GM12891 (cell line): ENCODE measurements at regions not wholly inside any gene's neighbourhood (a gene's known extent, or its start where the extent isn't known, plus 50 kb on each side); places are given as distances from the start of the nearest gene placed in this dataset.
"Not testable (repeated sequence)": the region's sequence is repeated elsewhere in the genome, so short reads cannot be mapped to it uniquely, and the experiment has no call there.

Source experiments
- DNase-seq: peaks from one replicate; pipeline ENCODE4 v3.0.0; 2011; ENCODE audit warnings: low spot score; ENCODE audit not compliant: insufficient read length
- FAIRE-seq: peaks from 2 replicates; lab custom pipeline; 2011; peaks lifted over from hg19 to GRCh38; lab: Jason Lieb, UNC
- PAX5 ChIP-seq: IDR thresholded peaks from 2 replicates; pipeline ENCODE4 v1.6.1; 2011; ENCODE audit warnings: low read length, moderate library complexity, mild to moderate bottlenecking; ENCODE audit not compliant: insufficient read depth, severe bottlenecking
- POLR2A ChIP-seq: IDR thresholded peaks from 2 replicates; pipeline ENCODE4 v1.6.1; 2011; ENCODE audit warnings: low read depth, low read length, control low read depth
- POLR2AphosphoS5 ChIP-seq: IDR thresholded peaks from 2 replicates; pipeline ENCODE4 v1.6.1; 2011; ENCODE audit warnings: low read depth, low read length, control low read depth
- POU2F2 ChIP-seq: IDR thresholded peaks from 2 replicates; pipeline ENCODE4 v1.6.1; 2011; ENCODE audit warnings: low read depth, mild to moderate bottlenecking, control low read depth, low read length, moderate library complexity
- SPI1 ChIP-seq: IDR thresholded peaks from 2 replicates; pipeline ENCODE4 v1.6.1; 2011; ENCODE audit warnings: low read depth, low read length, control low read depth
- TAF1 ChIP-seq: IDR thresholded peaks from 2 replicates; pipeline ENCODE4 v1.6.1; 2011; ENCODE audit warnings: low read depth, low read length, control low read depth

DNA sequence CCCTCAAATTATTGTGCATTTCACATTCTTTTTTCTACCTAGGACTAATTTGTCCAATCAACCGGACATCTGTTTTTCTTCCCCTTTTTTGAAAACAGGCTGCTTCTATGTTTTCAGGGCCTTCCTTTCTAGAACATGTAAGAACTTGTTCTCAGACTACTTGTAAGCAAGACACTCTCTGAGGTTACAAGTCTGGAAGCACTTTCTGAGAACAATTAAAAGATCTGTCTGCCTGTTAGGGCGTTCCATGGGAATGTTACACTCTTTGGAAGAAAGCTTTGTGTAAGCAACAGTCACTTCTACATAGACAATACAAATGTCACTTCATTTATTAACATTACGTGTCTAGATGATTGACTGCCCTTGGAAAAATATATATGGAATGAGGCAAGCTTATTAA, 50.9 kb upstream of the HSPB3 start:
- TF ChIP-seq TAF1 (no peak), SPI1 (no peak), PAX5 (no peak), POLR2A (no peak), POU2F2 (no peak), POLR2AphosphoS5 (no peak)
- no peak for DNase-seq

DNA sequence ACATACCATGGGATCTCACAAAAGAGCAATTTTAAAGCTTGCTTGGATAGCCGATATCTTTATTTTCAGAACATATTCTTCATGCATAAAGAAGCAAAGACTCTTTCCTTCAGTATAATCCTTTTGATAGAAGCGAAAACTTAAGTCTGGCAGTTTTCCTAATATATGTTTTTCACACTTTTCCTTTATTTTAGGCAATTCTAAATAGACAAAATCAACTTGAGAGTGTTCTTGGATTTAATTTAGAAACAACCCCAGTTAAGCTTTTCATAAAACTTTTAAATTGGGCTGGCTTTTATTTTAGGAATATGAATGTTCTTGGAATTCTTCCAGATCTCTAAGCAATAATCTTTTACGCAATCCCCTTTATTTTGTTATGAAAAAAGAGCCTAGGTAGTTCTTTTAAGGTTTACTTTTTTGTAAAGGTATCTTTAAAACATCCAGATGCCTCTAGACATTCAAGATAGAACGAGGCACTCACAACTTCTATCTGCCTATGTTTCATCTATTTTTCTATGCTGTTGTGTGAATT, 51.5 kb upstream of the HSPB3 start:
- TF ChIP-seq POLR2AphosphoS5, result no peak
- DNase-seq, result no peak
- FAIRE-seq, result no peak

More for the DNA sequence above, 50.9 kb upstream of the HSPB3 start:
- no peak for FAIRE-seq

DNA sequence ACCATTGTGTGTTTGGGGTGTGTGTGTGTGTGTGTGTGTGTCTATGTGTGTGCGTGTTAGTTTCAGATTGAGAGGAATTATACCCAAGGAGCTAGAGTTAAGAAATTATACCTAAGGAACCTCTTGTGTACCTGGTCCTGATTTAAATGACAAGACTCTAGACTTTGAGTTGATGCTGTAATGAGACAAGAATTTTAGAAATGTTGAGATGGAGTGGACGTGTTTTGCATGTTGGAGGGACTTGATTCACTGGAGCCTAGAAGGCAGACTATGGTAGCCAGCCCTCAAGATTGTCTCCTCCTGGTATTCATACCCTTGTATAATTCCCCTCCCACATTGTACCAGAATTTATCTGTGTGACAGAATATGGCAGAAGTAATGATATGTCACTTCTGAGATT, 52.4 kb upstream of the HSPB3 start:
- DNase-seq (no peak), FAIRE-seq (no peak)
- TF ChIP-seq POLR2AphosphoS5, result no peak
- no peak for TF ChIP-seq POU2F2
- TF ChIP-seq SPI1, result no peak
- no peak for TF ChIP-seq TAF1
- TF ChIP-seq PAX5, result no peak
- no peak for TF ChIP-seq POLR2A

DNA sequence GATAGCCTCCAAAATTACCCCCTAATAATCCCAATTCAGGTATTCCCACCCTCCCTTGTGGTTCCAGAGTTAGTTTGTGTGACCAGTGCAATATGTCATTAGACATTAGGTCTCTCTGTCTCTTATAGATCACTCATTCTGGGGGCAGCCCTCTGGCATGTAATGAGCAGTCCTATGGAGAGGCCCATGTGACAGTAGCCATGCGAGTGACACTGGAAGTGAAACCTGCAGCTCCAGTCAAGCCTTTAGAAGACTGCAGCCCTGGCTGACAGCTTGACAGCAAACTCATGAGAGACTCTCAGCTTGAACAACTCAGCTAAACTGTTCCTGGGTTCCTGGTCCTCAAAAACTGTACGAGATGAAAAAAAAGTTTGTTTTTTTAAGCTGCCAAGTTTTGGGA, 54.0 kb upstream of the HSPB3 start:
- FAIRE-seq (peak; percentile 41), DNase-seq (no peak)
- TF ChIP-seq POLR2AphosphoS5 (no peak), SPI1 (peak; percentile 90), POU2F2 (no peak), PAX5 (peak; percentile 3), TAF1 (no peak), POLR2A (no peak)

DNA sequence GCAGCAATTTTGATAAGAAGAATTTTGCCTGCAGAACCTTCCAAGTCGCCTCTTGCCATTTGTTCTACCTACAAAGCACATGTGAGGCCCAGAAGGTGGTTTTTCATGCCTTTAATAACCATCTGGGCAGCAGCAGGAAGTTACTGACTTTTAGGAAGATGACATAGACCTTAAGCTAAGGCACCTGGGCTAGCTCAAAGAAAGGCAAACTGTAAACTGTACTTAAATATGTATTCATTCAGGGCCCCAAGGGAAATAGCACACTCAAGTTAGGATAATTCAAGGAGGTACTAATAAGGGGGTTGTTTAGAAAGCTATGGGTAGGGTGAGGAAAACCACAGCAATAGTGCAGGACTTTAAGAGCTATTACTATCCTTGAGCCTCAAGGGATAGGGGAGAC, 57.3 kb upstream of the HSPB3 start:
- DNase-seq (no peak), FAIRE-seq (no peak)
- TF ChIP-seq POLR2AphosphoS5, result no peak

DNA sequence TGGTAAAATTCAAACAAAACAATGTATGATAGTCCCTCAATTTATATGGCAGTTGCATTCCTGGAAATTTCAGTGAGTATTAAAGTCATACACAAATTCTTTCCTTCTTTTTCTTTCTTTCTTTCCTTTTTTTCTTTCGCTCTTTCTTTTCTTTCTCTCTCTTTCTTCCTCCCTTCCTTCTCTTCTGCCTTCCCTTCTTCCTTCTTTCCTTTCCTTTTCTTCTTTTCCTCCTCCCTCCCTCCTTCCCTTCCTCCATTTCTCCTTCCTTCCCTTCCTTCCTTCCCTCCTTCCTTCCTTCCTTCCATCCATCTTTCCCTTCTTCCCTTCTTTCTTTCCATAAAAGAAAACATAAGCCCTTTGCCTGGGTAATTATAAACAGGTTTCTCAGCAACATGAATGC, 58.1 kb upstream of the HSPB3 start:
- no peak for FAIRE-seq

DNA sequence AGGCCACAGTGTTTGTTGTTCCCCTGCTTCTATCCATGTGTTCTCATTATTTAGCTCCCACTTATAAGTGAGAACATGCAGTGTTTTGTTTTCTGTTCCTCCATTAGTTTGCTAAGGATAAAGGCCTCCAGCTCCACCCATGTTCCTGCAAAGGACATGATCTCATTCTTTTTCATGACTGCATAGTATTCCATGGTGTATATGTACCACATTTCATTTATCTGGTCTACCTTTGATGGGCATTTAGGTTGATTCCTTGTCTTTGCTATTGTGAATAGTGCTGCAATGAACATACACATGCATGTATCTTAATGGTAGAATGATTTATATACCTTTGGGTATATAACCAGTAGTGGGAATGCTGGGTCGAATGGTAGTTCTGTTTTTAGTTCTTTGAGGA, 62.5 kb upstream of the HSPB3 start:
- not testable (repeated sequence) for DNase-seq, FAIRE-seq

More for the DNA sequence above, 58.1 kb upstream of the HSPB3 start:
- no peak for DNase-seq
- no peak for TF ChIP-seq TAF1
- TF ChIP-seq POLR2A, result no peak
- no peak for TF ChIP-seq PAX5
- TF ChIP-seq POU2F2, result no peak
- no peak for TF ChIP-seq SPI1
- TF ChIP-seq POLR2AphosphoS5, result no peak

DNA sequence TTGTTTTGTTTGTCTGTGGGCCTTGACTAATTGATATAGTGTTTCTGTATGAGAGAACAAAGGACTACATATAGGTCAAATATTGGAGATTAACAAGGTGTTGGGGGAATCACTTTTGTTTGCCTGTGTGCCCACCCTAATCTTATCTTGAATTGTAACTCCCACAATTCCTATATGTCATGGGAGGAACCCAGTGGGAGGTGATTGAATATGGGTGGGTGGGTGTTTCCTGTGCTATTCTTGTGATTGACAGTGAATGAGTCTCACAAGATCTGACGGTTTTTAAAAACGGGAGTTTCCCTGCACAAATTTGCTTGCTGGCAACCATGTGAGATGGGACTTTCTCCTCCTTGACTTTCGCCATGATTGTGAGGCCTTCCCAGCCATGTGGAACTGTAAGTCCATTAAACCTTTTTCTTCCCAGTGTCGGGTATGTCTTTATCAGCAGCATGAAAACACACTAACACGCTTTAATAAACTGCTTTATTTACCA, 64.9 kb upstream of the HSPB3 start:
- DNase-seq, result no peak
- FAIRE-seq, result no peak
- TF ChIP-seq POLR2A, result no peak
- no peak for TF ChIP-seq SPI1
- TF ChIP-seq PAX5, result no peak
- TF ChIP-seq POU2F2, result no peak
- no peak for TF ChIP-seq TAF1
- no peak for TF ChIP-seq POLR2AphosphoS5

DNA sequence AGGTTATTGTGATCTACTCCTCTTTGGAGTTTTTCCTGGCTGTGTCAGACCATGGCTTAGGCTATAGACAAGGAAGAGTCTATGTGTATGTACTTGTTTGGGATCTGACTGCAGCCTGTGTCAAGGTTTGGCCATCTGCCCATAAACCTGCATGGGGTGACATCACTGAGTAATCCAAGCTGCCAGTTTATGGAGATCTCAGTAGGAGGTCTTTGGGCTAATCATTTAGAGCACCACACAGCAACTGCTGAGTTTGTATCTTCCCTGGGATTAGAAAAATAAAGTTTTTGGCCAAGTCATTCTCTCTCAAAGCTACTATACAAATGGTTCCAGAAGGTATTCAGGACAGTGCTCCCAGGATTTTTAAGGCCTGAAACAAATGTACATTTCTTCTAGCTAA, 65.5 kb upstream of the HSPB3 start:
- TF ChIP-seq TAF1 (no peak), SPI1 (no peak), PAX5 (no peak), POLR2AphosphoS5 (no peak), POLR2A (no peak), POU2F2 (no peak)
- no peak for DNase-seq
- FAIRE-seq, result no peak

DNA sequence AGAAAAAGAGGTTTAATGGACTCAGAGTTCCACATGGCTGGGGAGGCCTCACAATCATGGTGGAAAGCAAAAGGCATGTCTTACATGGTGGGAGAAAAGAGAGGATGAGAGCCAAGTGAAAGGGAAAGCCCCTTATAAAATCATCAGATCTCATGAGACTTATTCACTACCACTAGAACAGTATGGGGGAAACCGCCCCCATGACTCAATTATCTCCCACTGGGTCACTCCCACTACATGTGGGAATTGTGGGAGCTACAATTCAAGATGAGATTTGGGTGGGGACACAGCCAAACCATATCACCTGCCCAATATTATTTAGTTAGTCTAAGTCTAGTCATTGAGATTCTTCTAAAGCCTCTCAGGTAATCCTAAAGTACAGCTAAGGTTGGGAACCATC, 66.1 kb upstream of the HSPB3 start:
- DNase-seq, FAIRE-seq: not testable (repeated sequence)

DNA sequence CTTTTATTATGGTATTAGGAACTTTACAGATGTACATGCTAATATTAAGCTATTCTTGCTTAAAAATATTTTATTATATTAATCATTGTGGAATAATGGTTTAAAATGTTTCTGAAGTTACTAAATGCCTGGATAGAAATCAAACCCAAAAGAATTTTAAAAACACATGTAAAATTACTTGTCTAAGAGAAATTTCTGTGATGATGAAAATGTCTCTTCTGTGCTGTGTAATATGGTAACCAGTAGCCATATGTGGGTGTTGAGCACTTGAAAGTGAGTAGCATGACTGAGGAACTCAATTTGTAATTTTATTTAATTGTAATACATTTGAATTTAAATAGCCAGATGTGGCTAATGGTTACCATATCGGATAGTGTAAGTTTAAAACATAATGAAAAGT, 66.7 kb upstream of the HSPB3 start:
- no peak for DNase-seq
- FAIRE-seq, result no peak
- no peak for TF ChIP-seq POLR2A
- TF ChIP-seq TAF1, result no peak
- no peak for TF ChIP-seq PAX5
- TF ChIP-seq SPI1, result no peak
- TF ChIP-seq POU2F2, result no peak
- TF ChIP-seq POLR2AphosphoS5, result no peak

DNA sequence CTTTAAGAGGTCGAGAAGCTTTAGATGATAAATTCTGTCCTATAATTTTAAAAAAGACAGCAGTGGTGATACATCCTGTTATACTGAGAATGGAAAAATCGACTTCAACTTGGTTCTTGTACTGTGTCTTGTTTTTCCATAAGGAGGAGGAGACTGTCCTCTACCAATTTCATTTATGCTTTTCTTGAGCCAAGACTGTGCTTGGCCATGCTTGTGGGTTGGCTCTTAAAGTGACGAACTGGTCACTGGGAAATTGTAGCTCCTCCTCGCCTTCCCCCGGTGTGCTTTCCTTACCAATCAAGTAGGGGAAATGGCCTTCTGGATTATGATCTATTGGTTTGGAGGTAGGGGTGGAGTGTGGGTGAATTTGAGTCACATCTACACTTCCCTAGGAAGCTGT, 67.1 kb upstream of the HSPB3 start:
- FAIRE-seq, result no peak
- TF ChIP-seq POLR2AphosphoS5, result no peak
- no peak for TF ChIP-seq SPI1
- TF ChIP-seq POLR2A, result no peak
- TF ChIP-seq POU2F2, result no peak
- no peak for DNase-seq
